ENCODE measurements at regions not wholly inside any gene's neighbourhood (a gene's known extent, or its start where the extent isn't known, plus 50 kb on each side); places are given as distances from the start of the nearest gene placed in this dataset.

DNA sequence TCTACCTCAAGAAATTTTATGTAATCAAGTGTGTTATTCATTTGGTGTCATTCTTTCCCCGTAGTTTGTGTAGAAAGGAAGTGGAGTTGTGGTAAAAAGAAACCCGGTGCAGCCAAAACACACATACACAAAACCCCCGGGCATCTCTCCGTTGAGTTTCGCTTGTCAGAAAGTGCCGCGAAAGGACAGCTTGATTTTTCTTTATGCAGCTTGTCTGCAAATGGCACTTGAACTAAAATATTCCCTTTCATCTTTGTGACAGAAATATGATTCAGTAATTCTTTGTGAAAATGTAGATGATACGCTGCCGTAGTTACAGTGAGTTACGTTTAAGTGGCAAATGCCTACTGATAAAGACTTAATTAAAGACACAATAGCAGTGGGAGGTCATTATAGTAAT, 268.8 kb upstream of the SPRED2 start:
- no peak overlapping the region for H3K9ac ChIP-seq
- H3K9me2 ChIP-seq, result no peaks in the 10 kb centered on the region
- H3K79me2 ChIP-seq (ENCODE audit: insufficient read depth), result no peaks in the 10 kb centered on the region
- no peaks in the 10 kb centered on the region; the same call in 1 of the 2 replicates for H3K27me3 ChIP-seq (ENCODE audit: insufficient read depth)
- no peaks in the 10 kb centered on the region for H3F3A ChIP-seq (replicated peaks; ENCODE audit: insufficient read depth)
- no peaks in the 10 kb centered on the region for H3K36me3 ChIP-seq (replicated peaks in 1 of 2; ENCODE audit: control insufficient read depth in 1 of 2, insufficient read depth in 2 of 2, low read length in 1 of 2)
- H2AFZ ChIP-seq (ENCODE audit: low read depth), result no peak overlapping the region
- DNase-seq, result no peak
- TF ChIP-seq NRF1 (IDR thresholded peaks at IDR 0.05; ENCODE audit: low read depth, low read length), result no peak
- TF ChIP-seq RAD21 (IDR thresholded peaks at IDR 0.05; ENCODE audit: low read length), result no peak
- TF ChIP-seq FOSL2 (IDR thresholded peaks at IDR 0.05; ENCODE audit: borderline replicate concordance, low read depth), result no peak
- TF ChIP-seq, protein P1, sequence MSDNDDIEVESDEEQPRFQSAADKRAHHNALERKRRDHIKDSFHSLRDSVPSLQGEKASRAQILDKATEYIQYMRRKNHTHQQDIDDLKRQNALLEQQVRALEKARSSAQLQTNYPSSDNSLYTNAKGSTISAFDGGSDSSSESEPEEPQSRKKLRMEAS (IDR thresholded peaks at IDR 0.05; ENCODE audit: low read depth), result no peak
- no peak for TF ChIP-seq YY1 (IDR thresholded peaks at IDR 0.05; ENCODE audit: low read depth)
- TF ChIP-seq TCF12 (IDR thresholded peaks at IDR 0.05), result no peak
- no peak for TF ChIP-seq SIN3A (IDR thresholded peaks at IDR 0.05; ENCODE audit: borderline replicate concordance, low read depth, low read length)
- no peak for TF ChIP-seq JUND (IDR thresholded peaks at IDR 0.05)
- TF ChIP-seq, protein P2, sequence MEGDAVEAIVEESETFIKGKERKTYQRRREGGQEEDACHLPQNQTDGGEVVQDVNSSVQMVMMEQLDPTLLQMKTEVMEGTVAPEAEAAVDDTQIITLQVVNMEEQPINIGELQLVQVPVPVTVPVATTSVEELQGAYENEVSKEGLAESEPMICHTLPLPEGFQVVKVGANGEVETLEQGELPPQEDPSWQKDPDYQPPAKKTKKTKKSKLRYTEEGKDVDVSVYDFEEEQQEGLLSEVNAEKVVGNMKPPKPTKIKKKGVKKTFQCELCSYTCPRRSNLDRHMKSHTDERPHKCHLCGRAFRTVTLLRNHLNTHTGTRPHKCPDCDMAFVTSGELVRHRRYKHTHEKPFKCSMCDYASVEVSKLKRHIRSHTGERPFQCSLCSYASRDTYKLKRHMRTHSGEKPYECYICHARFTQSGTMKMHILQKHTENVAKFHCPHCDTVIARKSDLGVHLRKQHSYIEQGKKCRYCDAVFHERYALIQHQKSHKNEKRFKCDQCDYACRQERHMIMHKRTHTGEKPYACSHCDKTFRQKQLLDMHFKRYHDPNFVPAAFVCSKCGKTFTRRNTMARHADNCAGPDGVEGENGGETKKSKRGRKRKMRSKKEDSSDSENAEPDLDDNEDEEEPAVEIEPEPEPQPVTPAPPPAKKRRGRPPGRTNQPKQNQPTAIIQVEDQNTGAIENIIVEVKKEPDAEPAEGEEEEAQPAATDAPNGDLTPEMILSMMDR (IDR thresholded peaks at IDR 0.05), result no peak
- TF ChIP-seq GABPA (IDR thresholded peaks at IDR 0.05; ENCODE audit: low read depth), result no peak
- TF ChIP-seq SMC3 (IDR thresholded peaks at IDR 0.05; ENCODE audit: low read depth, low read length), result no peak
- no peak for TF ChIP-seq MXI1 (IDR thresholded peaks at IDR 0.05; ENCODE audit: low read depth, low read length)
- no peak for TF ChIP-seq RCOR1 (IDR thresholded peaks at IDR 0.05; ENCODE audit: low read length)
- TF ChIP-seq EZH2phosphoT487 (IDR thresholded peaks at IDR 0.05; ENCODE audit: borderline replicate concordance, low read depth), result no peak
- TF ChIP-seq CHD2 (IDR thresholded peaks at IDR 0.05; ENCODE audit: low read length, partially characterized antibody), result no peak
- no peak for TF ChIP-seq POLR2AphosphoS5 (IDR thresholded peaks at IDR 0.05; ENCODE audit: low read depth, low read length)
- WGBS (ENCODE audit: low lambda C conversion rate), result 81% methylated on average over 10 of the region's 10 CpGs
- H3K9me3 ChIP-seq, result no peaks in the 10 kb centered on the region
- ChIA-PET CTCF (no interaction called here), POLR2A (no interaction called here)
- no peak overlapping the region for H3K4me2 ChIP-seq
- no peak overlapping the region for H3K4me3 ChIP-seq (ENCODE audit: low read depth in 2 of 2, low read length in 1 of 2)
- H3K27ac ChIP-seq (ENCODE audit: low read depth in 2 of 2, low read length in 1 of 2), result no peak overlapping the region
- no peaks in the 10 kb centered on the region for H4K20me1 ChIP-seq (ENCODE audit: insufficient read depth)
- no peaks in the 10 kb centered on the region for H3K4me1 ChIP-seq (ENCODE audit: control insufficient read depth in 1 of 2, insufficient read depth in 2 of 2, low read depth in 1 of 2, low read length in 1 of 2)

DNA sequence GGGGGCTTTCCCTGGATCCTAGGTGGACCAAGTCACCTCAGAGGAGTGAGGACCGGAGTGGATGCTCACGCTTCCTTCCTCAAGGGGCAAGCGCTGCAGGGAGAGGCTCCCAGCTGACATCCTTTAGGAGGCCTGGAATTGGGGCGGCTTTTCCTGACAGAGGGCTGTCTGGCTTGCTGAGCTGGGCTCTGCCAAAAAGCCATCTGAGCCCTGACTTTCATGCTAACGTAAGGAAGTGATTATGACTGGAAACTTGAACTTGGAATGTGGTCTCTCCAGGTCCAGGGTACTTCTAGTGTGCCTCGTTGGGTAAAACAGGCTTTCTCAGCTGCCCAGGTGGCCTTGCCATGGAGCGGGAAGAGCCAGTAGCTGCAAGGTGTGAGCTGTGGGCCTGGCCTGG, 268.3 kb upstream of the SPRED2 start:
- Histone ChIP-seq H3K9ac (no peak overlapping the region), H3K4me2 (no peak overlapping the region), H2AFZ (ENCODE audit: low read depth) (no peak overlapping the region), H3K9me2 (no peaks in the 10 kb centered on the region), H3K4me3 (ENCODE audit: low read depth in 2 of 2, low read length in 1 of 2) (no peak overlapping the region), H3K9me3 (no peaks in the 10 kb centered on the region), H3K27ac (ENCODE audit: low read depth in 2 of 2, low read length in 1 of 2) (no peak overlapping the region), H4K20me1 (ENCODE audit: insufficient read depth) (no peaks in the 10 kb centered on the region), H3K27me3 (ENCODE audit: insufficient read depth) (no peaks in the 10 kb centered on the region; the same call in 1 of the 2 replicates), H3K4me1 (ENCODE audit: control insufficient read depth in 1 of 2, insufficient read depth in 2 of 2, low read depth in 1 of 2, low read length in 1 of 2) (no peaks in the 10 kb centered on the region), H3K79me2 (ENCODE audit: insufficient read depth) (no peaks in the 10 kb centered on the region), H3K36me3 (replicated peaks in 1 of 2; ENCODE audit: control insufficient read depth in 1 of 2, insufficient read depth in 2 of 2, low read length in 1 of 2) (no peaks in the 10 kb centered on the region), H3F3A (replicated peaks; ENCODE audit: insufficient read depth) (no peaks in the 10 kb centered on the region)
- no CpG with 5 or more reads among the region's 7 CpGs for WGBS (ENCODE audit: low lambda C conversion rate)
- ChIA-PET POLR2A (no interaction called here), CTCF (no interaction called here)
- no peak for DNase-seq
- TF ChIP-seq, protein P3, sequence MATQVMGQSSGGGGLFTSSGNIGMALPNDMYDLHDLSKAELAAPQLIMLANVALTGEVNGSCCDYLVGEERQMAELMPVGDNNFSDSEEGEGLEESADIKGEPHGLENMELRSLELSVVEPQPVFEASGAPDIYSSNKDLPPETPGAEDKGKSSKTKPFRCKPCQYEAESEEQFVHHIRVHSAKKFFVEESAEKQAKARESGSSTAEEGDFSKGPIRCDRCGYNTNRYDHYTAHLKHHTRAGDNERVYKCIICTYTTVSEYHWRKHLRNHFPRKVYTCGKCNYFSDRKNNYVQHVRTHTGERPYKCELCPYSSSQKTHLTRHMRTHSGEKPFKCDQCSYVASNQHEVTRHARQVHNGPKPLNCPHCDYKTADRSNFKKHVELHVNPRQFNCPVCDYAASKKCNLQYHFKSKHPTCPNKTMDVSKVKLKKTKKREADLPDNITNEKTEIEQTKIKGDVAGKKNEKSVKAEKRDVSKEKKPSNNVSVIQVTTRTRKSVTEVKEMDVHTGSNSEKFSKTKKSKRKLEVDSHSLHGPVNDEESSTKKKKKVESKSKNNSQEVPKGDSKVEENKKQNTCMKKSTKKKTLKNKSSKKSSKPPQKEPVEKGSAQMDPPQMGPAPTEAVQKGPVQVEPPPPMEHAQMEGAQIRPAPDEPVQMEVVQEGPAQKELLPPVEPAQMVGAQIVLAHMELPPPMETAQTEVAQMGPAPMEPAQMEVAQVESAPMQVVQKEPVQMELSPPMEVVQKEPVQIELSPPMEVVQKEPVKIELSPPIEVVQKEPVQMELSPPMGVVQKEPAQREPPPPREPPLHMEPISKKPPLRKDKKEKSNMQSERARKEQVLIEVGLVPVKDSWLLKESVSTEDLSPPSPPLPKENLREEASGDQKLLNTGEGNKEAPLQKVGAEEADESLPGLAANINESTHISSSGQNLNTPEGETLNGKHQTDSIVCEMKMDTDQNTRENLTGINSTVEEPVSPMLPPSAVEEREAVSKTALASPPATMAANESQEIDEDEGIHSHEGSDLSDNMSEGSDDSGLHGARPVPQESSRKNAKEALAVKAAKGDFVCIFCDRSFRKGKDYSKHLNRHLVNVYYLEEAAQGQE (IDR thresholded peaks at IDR 0.05; ENCODE audit: low read depth, low read length), result no peak
- no peak for TF ChIP-seq FOXM1 (IDR thresholded peaks at IDR 0.05; ENCODE audit: low read depth)
- no peak for TF ChIP-seq MXI1 (IDR thresholded peaks at IDR 0.05; ENCODE audit: low read depth, low read length)
- TF ChIP-seq FOSL2 (IDR thresholded peaks at IDR 0.05; ENCODE audit: borderline replicate concordance, low read depth), result no peak
- no peak for TF ChIP-seq SIN3A (IDR thresholded peaks at IDR 0.05; ENCODE audit: borderline replicate concordance, low read depth, low read length)
- no peak for TF ChIP-seq SMC3 (IDR thresholded peaks at IDR 0.05; ENCODE audit: low read depth, low read length)
- no peak for TF ChIP-seq RCOR1 (IDR thresholded peaks at IDR 0.05; ENCODE audit: low read length)
- TF ChIP-seq, protein P2 (IDR thresholded peaks at IDR 0.05), result no peak
- TF ChIP-seq, protein P4, sequence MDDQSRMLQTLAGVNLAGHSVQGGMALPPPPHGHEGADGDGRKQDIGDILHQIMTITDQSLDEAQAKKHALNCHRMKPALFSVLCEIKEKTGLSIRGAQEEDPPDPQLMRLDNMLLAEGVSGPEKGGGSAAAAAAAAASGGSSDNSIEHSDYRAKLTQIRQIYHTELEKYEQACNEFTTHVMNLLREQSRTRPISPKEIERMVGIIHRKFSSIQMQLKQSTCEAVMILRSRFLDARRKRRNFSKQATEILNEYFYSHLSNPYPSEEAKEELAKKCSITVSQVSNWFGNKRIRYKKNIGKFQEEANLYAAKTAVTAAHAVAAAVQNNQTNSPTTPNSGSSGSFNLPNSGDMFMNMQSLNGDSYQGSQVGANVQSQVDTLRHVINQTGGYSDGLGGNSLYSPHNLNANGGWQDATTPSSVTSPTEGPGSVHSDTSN (IDR thresholded peaks at IDR 0.05), result no peak
- no peak for TF ChIP-seq GABPA (IDR thresholded peaks at IDR 0.05; ENCODE audit: low read depth)
